IPS-18c (cell line): ENCODE measurements at regions not wholly inside any gene's neighbourhood (a gene's known extent, or its start where the extent isn't known, plus 50 kb on each side); places are given as distances from the start of the nearest gene placed in this dataset.
"Not testable (repeated sequence)": the region's sequence is repeated elsewhere in the genome, so short reads cannot be mapped to it uniquely, and the experiment has no call there.

ENCODE experiments used
- H3K4me3 ChIP-seq: 2 replicates; pipeline ENCODE4 v1.7.0; 2013; ENCODE audit warnings: low read depth, mild to moderate bottlenecking, low read length, moderate library complexity; ENCODE audit not compliant: insufficient read depth
- H3K9me3 ChIP-seq: one replicate; pipeline ENCODE4 v1.6.1; 2013; ENCODE audit warnings: mild to moderate bottlenecking, low read length, moderate library complexity; ENCODE audit not compliant: control insufficient read depth, insufficient read depth

GRCh38 chr9:102035929-102036328 is 297.5 kb upstream of the GRIN3A start:
- no peak overlapping the region for H3K4me3 ChIP-seq

GRCh38 chr9:102032614-102033013 is 294.2 kb upstream of the GRIN3A start:
- Histone ChIP-seq H3K4me3 (no peak overlapping the region), H3K9me3 (no peaks in the 10 kb centered on the region)

More at GRCh38 chr9:102035929-102036328, 297.5 kb upstream of the GRIN3A start:
- no peaks in the 10 kb centered on the region for H3K9me3 ChIP-seq

GRCh38 chr9:102000956-102001355 is 262.5 kb upstream of the GRIN3A start:
- Histone ChIP-seq H3K4me3 (no peak overlapping the region), H3K9me3 (no peaks in the 10 kb centered on the region)

GRCh38 chr9:101999441-101999840 is 261.0 kb upstream of the GRIN3A start:
- no peaks in the 10 kb centered on the region for H3K9me3 ChIP-seq
- no peak overlapping the region for H3K4me3 ChIP-seq

- no peaks in the 10 kb centered on the region for H3K9me3 ChIP-seq
- no peak overlapping the region for H3K4me3 ChIP-seq
Observed at GRCh38 chr9:101995231-101995630, 256.8 kb upstream of the GRIN3A start.

- H3K4me3 ChIP-seq, result no peak overlapping the region
- H3K9me3 ChIP-seq, result no peaks in the 10 kb centered on the region
Observed at GRCh38 chr9:101993771-101994170, 255.3 kb upstream of the GRIN3A start.

GRCh38 chr9:101991926-101992325 is 253.5 kb upstream of the GRIN3A start:
- H3K9me3 ChIP-seq, result no peaks in the 10 kb centered on the region
- no peak overlapping the region for H3K4me3 ChIP-seq

- H3K4me3 ChIP-seq, result no peak overlapping the region
- no peaks in the 10 kb centered on the region for H3K9me3 ChIP-seq
Observed at GRCh38 chr9:101977614-101978210, 239.3 kb upstream of the GRIN3A start.

- Histone ChIP-seq H3K9me3 (no peaks in the 10 kb centered on the region), H3K4me3 (no peak overlapping the region)
Observed at GRCh38 chr9:101970609-101971008, 232.2 kb upstream of the GRIN3A start.

GRCh38 chr9:101968392-101968791 is 229.9 kb upstream of the GRIN3A start:
- no peak overlapping the region for H3K4me3 ChIP-seq
- H3K9me3 ChIP-seq, result no peaks in the 10 kb centered on the region

GRCh38 chr9:101966691-101967090 is 228.2 kb upstream of the GRIN3A start:
- H3K9me3 ChIP-seq, result no peaks in the 10 kb centered on the region

GRCh38 chr9:101957705-101958104 is 219.3 kb upstream of the GRIN3A start:
- no peaks in the 10 kb centered on the region for H3K9me3 ChIP-seq
- H3K4me3 ChIP-seq, result no peak overlapping the region

More at GRCh38 chr9:101966691-101967090, 228.2 kb upstream of the GRIN3A start:
- H3K4me3 ChIP-seq, result no peak overlapping the region

- Histone ChIP-seq H3K9me3 (no peaks in the 10 kb centered on the region), H3K4me3 (no peak overlapping the region)
Observed at GRCh38 chr9:101951598-101951997, 213.2 kb upstream of the GRIN3A start.

- Histone ChIP-seq H3K9me3 (no peaks in the 10 kb centered on the region), H3K4me3 (no peak overlapping the region)
Observed at GRCh38 chr9:101931756-101932155, 193.3 kb upstream of the GRIN3A start.

- no peaks in the 10 kb centered on the region for H3K9me3 ChIP-seq
- H3K4me3 ChIP-seq, result no peak overlapping the region
Observed at GRCh38 chr9:101930783-101931182, 192.3 kb upstream of the GRIN3A start.

- Histone ChIP-seq H3K4me3 (no peak overlapping the region), H3K9me3 (no peaks in the 10 kb centered on the region)
Observed at GRCh38 chr9:101925498-101925897, 187.1 kb upstream of the GRIN3A start.

- H3K9me3 ChIP-seq, result peaks cover 1% of the 10 kb centered on the region
- H3K4me3 ChIP-seq, result no peak overlapping the region
Observed at GRCh38 chr9:101923451-101923850, 185.0 kb upstream of the GRIN3A start.

- H3K9me3 ChIP-seq, H3K4me3 ChIP-seq: not testable (repeated sequence)
Observed at GRCh38 chr9:101916948-101917347, 178.5 kb upstream of the GRIN3A start.

- Histone ChIP-seq H3K4me3 (no peak overlapping the region), H3K9me3 (peaks cover 2% of the 10 kb centered on the region)
Observed at GRCh38 chr9:101915482-101915881, 177.0 kb upstream of the GRIN3A start.
